SK-N-SH (cell line): ENCODE measurements at regions not wholly inside any gene's neighbourhood (a gene's known extent, or its start where the extent isn't known, plus 50 kb on each side); places are given as distances from the start of the nearest gene placed in this dataset.

Source experiments
- CTCF ChIA-PET: fragments of 300-600, 350-600 bp; formaldehyde crosslinking; extraction: SDS; loops from one replicate; lab custom pipeline; 2021; lab: Yijun Ruan, JAX
- POLR2A ChIA-PET: fragments of 350-600 bp; sonication (Branson Sonifier 250); formaldehyde crosslinking; extraction: SDS; loops from one replicate; lab custom pipeline; 2020; ENCODE audit warnings: antibody characterized with exemption, inconsistent platforms; lab: Yijun Ruan, JAX
- DNase-seq: peaks from one replicate; pipeline ENCODE4 v3.0.0; 2012
- H2AFZ ChIP-seq: fragments of 200-600 bp; sonication (generic); 2 replicates; pipeline ENCODE4 v1.8.1; 2016; ENCODE audit warnings: antibody characterized with exemption, mild to moderate bottlenecking, low read depth
- H3F3A ChIP-seq: fragments of 200-600 bp; sonication (generic); replicated peaks from 2 replicates; pipeline ENCODE3; 2016; ENCODE audit warnings: antibody characterized with exemption, mild to moderate bottlenecking; ENCODE audit not compliant: insufficient read depth
- H3K27ac ChIP-seq, 2 experiments: fragments of 200-500 bp in 1 of 2; fragments of 200-600 bp in 1 of 2; sonication (Bioruptor generic) in 1 of 2; sonication (generic), shearing (Covaris generic) in 1 of 2; 2 replicates each; pipeline versions ENCODE4 v1.5.1 to v1.6.1; 2014 to 2016; ENCODE audit warnings: low read depth in 2 of 2, inconsistent platforms in 1 of 2, low read length in 1 of 2, mild to moderate bottlenecking in 1 of 2, mixed read lengths in 1 of 2
- H3K27me3 ChIP-seq: fragments of 200-600 bp; sonication (generic), shearing (Covaris generic); 2 replicates; pipeline ENCODE4 v1.6.1; 2016; ENCODE audit warnings: mixed run types; ENCODE audit not compliant: insufficient read depth
- H3K36me3 ChIP-seq, 2 experiments: fragments of 200-500 bp in 1 of 2; fragments of 200-600 bp in 1 of 2; sonication (Bioruptor generic) in 1 of 2; sonication (generic) in 1 of 2; replicated peaks in 1 of 2; 2 replicates each; pipeline versions ENCODE3 to v1.5.1; 2014 to 2016; ENCODE audit warnings: low read length in 1 of 2, mild to moderate bottlenecking in 1 of 2; ENCODE audit not compliant: insufficient read depth in 2 of 2, control insufficient read depth in 1 of 2
- H3K4me1 ChIP-seq, 2 experiments: fragments of 200-500 bp in 1 of 2; fragments of 200-600 bp in 1 of 2; sonication (Bioruptor generic) in 1 of 2; sonication (generic), shearing (Covaris generic) in 1 of 2; 2 replicates each; pipeline versions ENCODE4 v1.5.1 to v1.6.1; 2014 to 2016; ENCODE audit warnings: low read depth in 1 of 2, low read length in 1 of 2, mixed run types in 1 of 2; ENCODE audit not compliant: insufficient read depth in 2 of 2, control insufficient read depth in 1 of 2
- H3K4me2 ChIP-seq: fragments of 200-600 bp; sonication (generic), shearing (Covaris generic); 2 replicates; pipeline ENCODE4 v1.6.1; 2017; ENCODE audit warnings: mixed run types
- H3K4me3 ChIP-seq, 2 experiments: fragments of 200-500 bp in 1 of 2; fragments of 200-600 bp in 1 of 2; sonication (Bioruptor generic) in 1 of 2; sonication (generic), shearing (Covaris generic) in 1 of 2; 2 replicates each; pipeline versions ENCODE4 v1.5.1 to v1.8.1; 2014 to 2016; ENCODE audit warnings: low read depth in 2 of 2, inconsistent platforms in 1 of 2, low read length in 1 of 2, mild to moderate bottlenecking in 1 of 2, mixed read lengths in 1 of 2, moderate library complexity in 1 of 2
- H3K79me2 ChIP-seq: fragments of 200-600 bp; sonication (generic); 2 replicates; pipeline ENCODE4 v1.8.1; 2017; ENCODE audit warnings: mild to moderate bottlenecking; ENCODE audit not compliant: insufficient read depth
- H3K9ac ChIP-seq: fragments of 200-600 bp; sonication (generic); 2 replicates; pipeline ENCODE4 v1.6.1; 2017; ENCODE audit warnings: mixed run types
- H3K9me2 ChIP-seq: fragments of 200-600 bp; sonication (generic); 2 replicates; pipeline ENCODE4 v1.6.1; 2017; ENCODE audit warnings: mixed run types
- H3K9me3 ChIP-seq: fragments of 200-600 bp; sonication (generic); 2 replicates; pipeline ENCODE4 v1.6.1; 2017; ENCODE audit warnings: mixed run types, mild to moderate bottlenecking, moderate library complexity
- H4K20me1 ChIP-seq: fragments of 200-600 bp; sonication (generic); 2 replicates; pipeline ENCODE4 v1.6.1; 2017; ENCODE audit warnings: mild to moderate bottlenecking, mixed run types; ENCODE audit not compliant: insufficient read depth
- CHD2 ChIP-seq: fragments of 150-350 bp; IDR thresholded peaks from 2 replicates; pipeline ENCODE4 v1.6.1; 2018; ENCODE audit warnings: low read length; ENCODE audit not compliant: partially characterized antibody
- CTCF ChIP-seq: fragments of 200-600 bp; sonication (generic); IDR thresholded peaks from 2 replicates; pipeline ENCODE4 v1.6.1; 2017; ENCODE audit warnings: antibody characterized with exemption, mild to moderate bottlenecking, moderate library complexity
- EP300 ChIP-seq, 2 experiments: IDR thresholded peaks; 2 replicates each; pipeline versions ENCODE4 v1.4.0 to v1.6.1; 2012; ENCODE audit warnings: borderline replicate concordance in 1 of 2, low read depth in 1 of 2, low read length in 1 of 2
- EZH2phosphoT487 ChIP-seq: fragments of 200-600 bp; sonication (generic); IDR thresholded peaks from 2 replicates; pipeline ENCODE4 v1.6.1; 2017; ENCODE audit warnings: low read depth, mixed run types, mild to moderate bottlenecking, antibody characterized with exemption, moderate library complexity, borderline replicate concordance
- FOSL2 ChIP-seq: IDR thresholded peaks from 2 replicates; pipeline ENCODE4 v1.4.0; 2012; ENCODE audit warnings: low read depth, mild to moderate bottlenecking, moderate library complexity, borderline replicate concordance
- FOXM1 ChIP-seq: IDR thresholded peaks from 2 replicates; pipeline ENCODE4 v1.4.0; 2012; ENCODE audit warnings: low read depth, mild to moderate bottlenecking
- JUND ChIP-seq: IDR thresholded peaks from 2 replicates; pipeline ENCODE4 v1.4.0; 2012
- MAX ChIP-seq: IDR thresholded peaks from 2 replicates; pipeline ENCODE4 v1.4.0; 2012; ENCODE audit warnings: low read depth
- MEF2A ChIP-seq: IDR thresholded peaks from 2 replicates; pipeline ENCODE4 v1.4.0; 2012; ENCODE audit warnings: low read depth, borderline replicate concordance
- MXI1 ChIP-seq: IDR thresholded peaks from 2 replicates; pipeline ENCODE4 v1.6.1; 2012; ENCODE audit warnings: mild to moderate bottlenecking, low read depth, low read length, improper control_type of control experiment
- PBX3 ChIP-seq: IDR thresholded peaks from 2 replicates; pipeline ENCODE4; 2012
- RXRA ChIP-seq: IDR thresholded peaks from 2 replicates; pipeline ENCODE4 v1.4.0; 2012; ENCODE audit warnings: low read depth, mild to moderate bottlenecking, borderline replicate concordance
- SMC3 ChIP-seq: IDR thresholded peaks from 2 replicates; pipeline ENCODE4 v1.6.1; 2012; ENCODE audit warnings: low read depth, low read length, improper control_type of control experiment
- TCF12 ChIP-seq: IDR thresholded peaks from 2 replicates; pipeline ENCODE4 v1.4.0; 2012
- USF1 ChIP-seq: IDR thresholded peaks from 2 replicates; pipeline ENCODE4 v1.4.0; 2012; ENCODE audit warnings: low read depth, borderline replicate concordance
- WGBS: methylation state at CpG from one replicate; pipeline ENCODE4 v1.1.6; 2017; ENCODE audit warnings: low lambda C conversion rate; 5-methylcytosine and 5-hydroxymethylcytosine counted together

GRCh38 chr17:73724990-73725389, 80.7 kb upstream of the SDK2 start (continued):
- TF ChIP-seq SMC3 (no peak), MEF2A (no peak), USF1 (no peak), TCF12 (no peak), CTCF (no peak), JUND (no peak), MXI1 (no peak)

GRCh38 chr17:73725794-73726515, 81.7 kb upstream of the SDK2 start:
- Histone ChIP-seq H3K4me1 (peaks cover 0 to 26% of the 10 kb centered on the region in 2 experiments; a peak in 1 of 4 replicates), H3F3A (no peaks in the 10 kb centered on the region), H4K20me1 (no peaks in the 10 kb centered on the region), H2AFZ (no peak overlapping the region), H3K4me3 (no peak overlapping the region), H3K4me2 (no peak overlapping the region), H3K27ac (no peak overlapping the region), H3K9ac (no peak overlapping the region), H3K9me3 (peaks cover under 1% of the 10 kb centered on the region; the same call in 1 of the 2 replicates), H3K9me2 (no peaks in the 10 kb centered on the region), H3K27me3 (no peaks in the 10 kb centered on the region), H3K36me3 (no peaks in the 10 kb centered on the region), H3K79me2 (no peaks in the 10 kb centered on the region)
- ChIA-PET CTCF (interaction anchor here (1.2 to 4.4 kb wide), 3 partner anchors 15 to 141 kb away, joined by 3 to 38 read pairs (median 3); no protein-coding TSS in a partner anchor), POLR2A (no interaction called here)
- no peak for DNase-seq
- 58% methylated on average over 12 of the region's 12 CpGs for WGBS
- no peak for TF ChIP-seq MEF2A
- TF ChIP-seq PBX3 = no peak
- no peak for TF ChIP-seq EZH2phosphoT487
- TF ChIP-seq CHD2 = no peak
- no peak for TF ChIP-seq EP300 (IDR thresholded peaks at IDR 0.05; ENCODE audit: borderline replicate concordance in 1 of 2, low read depth in 1 of 2, low read length in 1 of 2)
- TF ChIP-seq FOXM1 = no peak
- no peak for TF ChIP-seq RXRA
- TF ChIP-seq USF1 = no peak
- TF ChIP-seq MAX = no peak
- TF ChIP-seq FOSL2 = no peak
